HEK293T (cell line): ENCODE measurements at regions not wholly inside any gene's neighbourhood (a gene's known extent, or its start where the extent isn't known, plus 50 kb on each side); places are given as distances from the start of the nearest gene placed in this dataset.

Experiments
- CTCF ChIA-PET: fragments of 350-600 bp; formaldehyde crosslinking; extraction: SDS; loops from one replicate; lab custom pipeline; 2021; ENCODE audit warnings: antibody characterized with exemption, inconsistent platforms; lab: Yijun Ruan, JAX
- POLR2A ChIA-PET: fragments of 350-600 bp; formaldehyde crosslinking; extraction: SDS; loops from one replicate; lab custom pipeline; 2020; ENCODE audit warnings: antibody characterized with exemption, inconsistent platforms; lab: Yijun Ruan, JAX
- DNase-seq: peaks from one replicate; pipeline ENCODE4 v3.0.0; 2012; ENCODE audit warnings: mixed read lengths; ENCODE audit errors: extremely low spot score
- ARNT ChIP-seq: fragments of 450-650 bp; IDR thresholded peaks from 2 replicates; pipeline ENCODE4 v1.6.1; 2017; ENCODE audit warnings: mild to moderate bottlenecking
- BHLHE40 ChIP-seq: fragments of 450-650 bp; IDR thresholded peaks from 2 replicates; pipeline ENCODE4 v1.6.1; 2016; ENCODE audit warnings: mild to moderate bottlenecking, moderate library complexity, borderline replicate concordance
- CTBP1 ChIP-seq: fragments of 450-650 bp; IDR thresholded peaks from 2 replicates; pipeline ENCODE4 v1.6.1; 2016; ENCODE audit warnings: borderline replicate concordance
- ELF4 ChIP-seq: fragments of 450-650 bp; IDR thresholded peaks from 2 replicates; pipeline ENCODE4 v1.6.1; 2017; ENCODE audit warnings: antibody characterized with exemption
- FOXA1 ChIP-seq: fragments of 450-650 bp; IDR thresholded peaks from 2 replicates; pipeline ENCODE4 v1.6.1; 2016; ENCODE audit warnings: mild to moderate bottlenecking
- FOXK2 ChIP-seq: fragments of 450-650 bp; IDR thresholded peaks from 2 replicates; pipeline ENCODE4 v1.6.1; 2016; ENCODE audit warnings: mild to moderate bottlenecking
- FOXM1 ChIP-seq: fragments of 450-650 bp; IDR thresholded peaks from 2 replicates; pipeline ENCODE4 v1.6.1; 2017; ENCODE audit warnings: mild to moderate bottlenecking, borderline replicate concordance
- HDGF ChIP-seq: fragments of 450-650 bp; IDR thresholded peaks from 2 replicates; pipeline ENCODE4 v1.6.1; 2017; ENCODE audit warnings: antibody characterized with exemption, borderline replicate concordance
- L3MBTL2 ChIP-seq: fragments of 450-650 bp; conservative IDR thresholded peaks from 2 replicates; pipeline ENCODE4 v1.6.1; 2016; ENCODE audit warnings: mild to moderate bottlenecking
- LEF1 ChIP-seq: fragments of 450-650 bp; IDR thresholded peaks from 2 replicates; pipeline ENCODE4 v1.6.1; 2017; ENCODE audit warnings: mild to moderate bottlenecking, borderline replicate concordance
- NFRKB ChIP-seq: fragments of 450-650 bp; IDR thresholded peaks from 2 replicates; pipeline ENCODE4 v1.6.1; 2016; ENCODE audit warnings: mild to moderate bottlenecking, moderate library complexity
- PKNOX1 ChIP-seq: fragments of 450-650 bp; IDR thresholded peaks from 2 replicates; pipeline ENCODE4 v1.6.1; 2016
- SP1 ChIP-seq: fragments of 450-650 bp; IDR thresholded peaks from 2 replicates; pipeline ENCODE4 v1.6.1; 2017
- SUZ12 ChIP-seq: fragments of 450-650 bp; IDR thresholded peaks from 2 replicates; pipeline ENCODE4 v1.6.1; 2016; ENCODE audit warnings: mild to moderate bottlenecking
- TARDBP ChIP-seq: fragments of 450-650 bp; IDR thresholded peaks from 2 replicates; pipeline ENCODE4 v1.6.1; 2016
- ZNF384 ChIP-seq: fragments of 450-650 bp; IDR thresholded peaks from 2 replicates; pipeline ENCODE4 v1.6.1; 2016

- TF ChIP-seq ZNF384 (no peak), ARNT (no peak), FOXA1 (no peak), ELF4 (no peak), SP1 (no peak), CTBP1 (no peak)
- no peak for DNase-seq
- ChIA-PET CTCF (interaction anchor here (0.6 to 3.0 kb wide), 4 partner anchors 189 to 492 kb away, joined by 3 to 20 read pairs (median 3); no protein-coding TSS in a partner anchor), POLR2A (no interaction called here)
Measured at GRCh38 chr5:164012371-164012770, 507.0 kb downstream of the MAT2B start.

GRCh38 chr5:164013077-164013670, 507.8 kb downstream of the MAT2B start:
- POLR2A ChIA-PET = no interaction called here
- TF ChIP-seq NFRKB = no peak
- no peak for TF ChIP-seq FOXA1
- TF ChIP-seq PKNOX1 = no peak
- no peak for TF ChIP-seq L3MBTL2
- no peak for TF ChIP-seq ARNT
- no peak for TF ChIP-seq CTBP1
- TF ChIP-seq TARDBP = no peak
- no peak for TF ChIP-seq SP1
- no peak for TF ChIP-seq BHLHE40
- no peak for TF ChIP-seq FOXK2
- no peak for TF ChIP-seq LEF1
- peak; percentile 60 for DNase-seq
- CTCF ChIA-PET = interaction anchor here (0.6 to 3.0 kb wide), 4 partner anchors 188 to 491 kb away, joined by 3 to 20 read pairs (median 3); no protein-coding TSS in a partner anchor

- ChIA-PET POLR2A (no interaction called here), CTCF (interaction anchor here (2.7 kb wide), 1 partner anchor 484 kb away, joined by 6 read pairs; no protein-coding TSS in a partner anchor)
- DNase-seq = no peak
- no peak for TF ChIP-seq LEF1
- no peak for TF ChIP-seq FOXA1
- no peak for TF ChIP-seq CTBP1
- TF ChIP-seq L3MBTL2 = no peak
- no peak for TF ChIP-seq ARNT
Measured at GRCh38 chr5:164020116-164020515, 514.7 kb downstream of the MAT2B start.

- DNase-seq = no peak
- POLR2A ChIA-PET = no interaction called here
- no peak for TF ChIP-seq FOXK2
- no peak for TF ChIP-seq ARNT
- TF ChIP-seq CTBP1 = no peak
- no peak for TF ChIP-seq LEF1
- TF ChIP-seq FOXM1 = no peak
- no peak for TF ChIP-seq TARDBP
- TF ChIP-seq FOXA1 = no peak
- no peak for TF ChIP-seq BHLHE40
- TF ChIP-seq HDGF = no peak
- TF ChIP-seq SP1 = no peak
- CTCF ChIA-PET = interaction anchor here (1.1 kb wide), 1 partner anchor 11 kb away, joined by 3 read pairs; no protein-coding TSS in a partner anchor
Measured at GRCh38 chr5:164027738-164028137, 522.3 kb downstream of the MAT2B start.

GRCh38 chr5:164038128-164038783, 532.8 kb downstream of the MAT2B start:
- no peak for TF ChIP-seq TARDBP
- no peak for TF ChIP-seq SP1
- no peak for TF ChIP-seq LEF1
- TF ChIP-seq FOXA1 = no peak
- no peak for TF ChIP-seq FOXM1
- no peak for TF ChIP-seq FOXK2
- no peak for TF ChIP-seq ZNF384
- TF ChIP-seq PKNOX1 = no peak
- no peak for TF ChIP-seq L3MBTL2
- TF ChIP-seq ELF4 = no peak
- no peak for TF ChIP-seq SUZ12
- TF ChIP-seq NFRKB = no peak
- no peak for TF ChIP-seq ARNT
- no peak for TF ChIP-seq HDGF
- CTCF ChIA-PET = interaction anchor here (1.2 kb wide), 1 partner anchor 11 kb away, joined by 3 read pairs; no protein-coding TSS in a partner anchor
- DNase-seq = no peak
- POLR2A ChIA-PET = no interaction called here

- no peak for DNase-seq
- POLR2A ChIA-PET = no interaction called here
- no peak for TF ChIP-seq CTBP1
- CTCF ChIA-PET = interaction anchor here (0.6 kb wide), 1 partner anchor 648 kb away, joined by 3 read pairs; no protein-coding TSS in a partner anchor
Measured at GRCh38 chr5:164041105-164041504, 535.7 kb downstream of the MAT2B start.

GRCh38 chr5:164048359-164048926, 543.0 kb downstream of the MAT2B start:
- no peak for DNase-seq
- ChIA-PET POLR2A (no interaction called here), CTCF (no interaction called here)
- TF ChIP-seq NFRKB (no peak), FOXA1 (no peak), SUZ12 (no peak), CTBP1 (no peak), HDGF (no peak), BHLHE40 (no peak), ZNF384 (no peak), L3MBTL2 (no peak), ELF4 (no peak), FOXK2 (no peak), LEF1 (no peak), PKNOX1 (no peak), ARNT (no peak), TARDBP (no peak), FOXM1 (no peak), SP1 (no peak)
